NCI-H1105 treated with DMSO at 0.1 percent for 48 hours (cell line): ENCODE measurements at regions not wholly inside any gene's neighbourhood (a gene's known extent, or its start where the extent isn't known, plus 50 kb on each side); places are given as distances from the start of the nearest gene placed in this dataset.
"Not testable (repeated sequence)": the region's sequence is repeated elsewhere in the genome, so short reads cannot be mapped to it uniquely, and the experiment has no call there.

Source experiments
- DNase-seq: peaks from one replicate; lab custom pipeline; 2025; lab: John Stamatoyannopoulos, UW

DNA sequence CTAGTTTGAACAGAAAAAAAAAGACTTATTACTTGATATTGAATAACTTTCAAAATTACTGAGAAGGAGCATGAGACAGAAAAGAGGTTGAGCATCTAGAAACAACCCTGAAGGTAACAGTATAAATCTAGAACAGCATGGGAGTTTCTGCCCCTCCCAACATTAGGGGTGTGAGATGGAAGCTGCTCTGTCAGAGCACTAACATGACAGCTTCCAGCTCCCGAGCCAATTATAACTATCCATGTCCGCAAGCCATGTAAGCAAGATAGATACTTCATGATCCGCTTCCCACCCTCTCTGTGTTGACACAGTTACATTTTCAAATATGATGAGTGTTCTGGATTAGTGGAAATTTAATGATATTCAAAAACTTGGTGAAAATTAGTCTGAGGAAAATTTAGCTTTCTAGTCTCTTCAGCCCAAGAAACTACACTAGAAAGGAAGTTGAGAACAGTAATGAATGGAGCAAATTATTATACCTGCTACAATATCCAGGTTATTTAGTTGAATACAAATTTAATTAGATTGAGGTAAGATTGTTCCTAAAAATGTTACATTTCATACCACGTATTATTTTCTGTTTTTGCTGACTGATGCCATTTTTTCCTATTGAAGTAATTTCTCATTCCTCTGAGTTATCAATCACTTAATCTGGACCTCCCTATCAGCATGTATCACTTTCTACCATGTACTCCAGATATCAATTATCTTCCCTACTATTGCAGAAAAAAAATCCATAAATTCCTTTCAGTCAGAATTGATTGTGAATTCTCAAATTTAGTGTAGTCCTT, 129.3 kb upstream of the SLIT2 start:
- no peak for DNase-seq

DNA sequence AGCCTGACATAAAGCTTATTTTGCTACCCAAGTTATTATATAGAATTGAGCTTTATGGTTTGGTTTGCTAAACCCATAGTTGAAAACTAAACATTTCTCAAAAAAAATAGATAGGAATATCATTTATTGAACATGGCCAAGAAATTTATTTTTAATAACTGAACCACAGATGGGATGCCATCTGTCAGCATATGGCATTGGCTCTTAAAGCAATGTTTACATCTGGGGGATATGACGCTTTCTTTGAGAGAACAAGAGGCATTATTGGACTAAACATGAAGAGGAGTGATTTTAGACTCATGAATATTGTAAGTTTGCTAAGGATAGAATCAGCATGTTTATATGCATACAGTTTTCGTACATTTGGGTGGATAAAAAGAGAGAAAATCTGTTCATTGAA, 132.6 kb upstream of the SLIT2 start:
- no peak for DNase-seq

GRCh38 chr4:20109391-20109790, 142.3 kb upstream of the SLIT2 start:
- no peak for DNase-seq

GRCh38 chr4:20106921-20107320, 144.8 kb upstream of the SLIT2 start:
- DNase-seq: no peak

GRCh38 chr4:20101831-20102230, 149.9 kb upstream of the SLIT2 start:
- no peak for DNase-seq

- DNase-seq: no peak
Observed at GRCh38 chr4:20096911-20097310, 154.8 kb upstream of the SLIT2 start.

DNA sequence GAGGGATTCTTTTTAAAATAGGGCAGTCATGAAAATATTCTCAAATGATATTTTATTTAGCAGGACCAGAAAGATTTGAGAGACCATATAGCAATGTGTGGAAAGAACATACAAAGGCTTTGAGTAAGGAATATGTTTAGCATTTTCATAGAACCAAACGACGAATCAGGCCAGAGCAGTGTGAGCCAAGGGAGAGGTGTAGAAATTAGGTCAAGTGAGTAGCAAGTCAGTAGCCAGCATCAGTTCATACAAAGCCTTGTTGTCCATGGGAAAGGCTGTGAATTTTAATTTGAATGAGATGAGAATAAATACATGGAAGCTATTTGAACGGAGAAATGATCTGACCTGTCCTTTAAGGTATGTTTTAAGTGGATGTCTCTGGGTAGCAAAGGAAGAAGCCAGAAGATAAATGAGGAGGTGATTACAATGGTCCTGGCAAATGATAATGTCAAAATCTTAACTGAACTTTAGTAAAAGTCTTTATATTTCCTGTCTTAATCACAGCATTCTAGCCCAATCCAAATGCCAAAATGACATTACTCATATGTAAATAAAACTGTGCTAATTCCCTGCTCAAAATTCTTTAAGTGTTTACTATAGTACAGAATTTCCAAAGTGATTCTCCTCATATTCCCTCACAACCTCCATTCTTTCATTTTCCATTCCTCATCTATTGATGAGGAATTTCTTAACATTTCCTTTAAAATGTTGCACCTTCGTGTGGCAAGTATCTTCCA, 155.7 kb upstream of the SLIT2 start:
- DNase-seq: no peak

DNA sequence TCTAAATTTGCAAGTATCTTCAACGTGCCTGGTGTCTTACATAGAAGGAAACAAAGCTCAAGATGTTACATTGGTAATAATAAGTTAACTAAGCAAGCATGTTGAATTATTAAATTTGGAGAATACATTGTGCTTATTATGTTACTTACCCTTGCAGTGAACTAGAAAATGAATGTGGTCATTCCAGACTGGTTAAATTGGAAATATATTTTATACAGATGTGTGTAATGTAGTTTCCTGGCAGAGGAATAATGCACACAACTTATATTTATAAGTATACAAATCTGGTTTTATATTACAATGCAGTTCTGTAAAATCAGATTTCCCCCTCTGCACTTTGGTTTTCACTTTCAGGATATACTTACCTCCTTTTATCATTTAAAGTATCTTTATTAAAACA, 159.9 kb upstream of the SLIT2 start:
- no peak for DNase-seq

GRCh38 chr4:20087522-20087911, 164.2 kb upstream of the SLIT2 start:
- DNase-seq: no peak

GRCh38 chr4:20086799-20087521, 164.7 kb upstream of the SLIT2 start:
- DNase-seq: no peak

DNA sequence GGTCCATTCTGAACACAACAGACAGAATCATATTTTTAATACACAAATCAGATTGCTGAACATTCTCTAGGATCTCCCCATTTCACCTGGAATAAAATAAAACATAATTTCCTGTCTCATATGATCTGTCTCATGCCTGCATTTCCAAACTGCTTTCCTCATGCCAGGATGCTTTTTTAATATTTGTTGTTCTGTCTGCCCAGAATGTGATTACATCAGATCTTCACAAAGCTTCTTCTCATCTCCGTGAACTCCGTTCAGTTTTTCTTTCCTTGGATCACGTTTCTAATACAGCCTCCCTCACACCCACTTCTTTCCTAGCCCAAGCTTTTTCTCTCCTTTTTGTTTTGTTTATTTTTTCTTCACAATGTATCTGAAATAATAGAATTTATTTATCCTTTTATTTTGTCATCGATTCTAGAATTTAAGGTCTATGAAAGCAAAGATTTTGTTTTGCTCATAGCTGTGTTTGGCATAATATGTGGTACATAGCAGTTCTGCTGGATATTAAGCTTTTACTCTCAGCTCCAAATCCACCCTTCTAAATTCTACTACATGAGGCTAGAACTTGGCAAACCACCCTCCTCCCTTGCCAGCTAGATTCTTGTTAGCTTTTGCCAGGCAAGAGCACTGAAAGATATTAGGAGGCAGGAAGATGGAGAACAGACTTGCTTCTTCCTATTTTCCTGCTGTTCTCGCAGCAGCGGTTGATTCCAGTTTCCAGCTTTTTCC, 165.5 kb upstream of the SLIT2 start:
- no peak for DNase-seq

DNA sequence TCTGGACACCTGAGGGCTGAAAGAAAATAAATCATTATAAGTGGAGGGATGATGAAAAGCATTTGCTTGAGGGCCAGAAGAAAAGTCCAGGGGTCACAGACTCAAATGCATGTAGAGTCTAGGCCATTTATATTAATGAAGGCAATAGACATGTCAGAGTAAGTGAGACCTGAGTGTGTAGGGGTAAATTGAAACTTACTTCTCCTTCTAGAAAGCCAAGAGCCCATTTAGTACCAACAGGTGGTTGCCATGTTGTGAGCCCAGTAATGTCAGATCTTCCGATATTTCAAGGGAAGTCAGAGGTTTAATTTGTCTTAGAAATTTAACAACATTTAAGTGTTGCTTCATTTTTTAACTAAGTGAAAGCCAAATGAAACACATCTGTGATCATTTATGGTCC, 166.1 kb upstream of the SLIT2 start:
- DNase-seq: no peak

GRCh38 chr4:20085156-20085555, 166.5 kb upstream of the SLIT2 start:
- DNase-seq: no peak

- DNase-seq: no peak
Observed at GRCh38 chr4:20084488-20084887, 167.2 kb upstream of the SLIT2 start.

- no peak for DNase-seq
Observed at GRCh38 chr4:20078644-20079043, 173.1 kb upstream of the SLIT2 start.

GRCh38 chr4:20075248-20075871, 176.3 kb upstream of the SLIT2 start:
- no peak for DNase-seq

DNA sequence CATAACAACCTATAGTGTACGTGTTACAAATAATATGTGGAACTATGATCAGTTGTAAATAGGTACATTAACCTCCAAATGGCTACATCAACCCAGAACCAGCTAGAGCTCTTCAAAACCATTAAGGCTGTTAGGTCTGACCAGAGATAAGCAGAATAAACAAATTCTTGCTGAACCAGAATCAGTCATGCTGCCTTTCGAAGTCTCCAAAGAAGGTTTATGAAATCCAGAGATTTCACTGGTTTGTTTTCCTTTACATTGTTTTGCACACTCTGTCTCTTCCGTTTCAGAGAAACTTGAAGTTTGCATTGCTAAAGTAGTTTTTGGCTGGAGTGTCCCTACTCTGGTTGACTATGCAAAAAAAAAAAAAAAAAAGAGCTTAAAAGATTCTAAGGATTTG, 177.3 kb upstream of the SLIT2 start:
- DNase-seq: no peak

- no peak for DNase-seq
Observed at GRCh38 chr4:20065952-20066351, 185.8 kb upstream of the SLIT2 start.

DNA sequence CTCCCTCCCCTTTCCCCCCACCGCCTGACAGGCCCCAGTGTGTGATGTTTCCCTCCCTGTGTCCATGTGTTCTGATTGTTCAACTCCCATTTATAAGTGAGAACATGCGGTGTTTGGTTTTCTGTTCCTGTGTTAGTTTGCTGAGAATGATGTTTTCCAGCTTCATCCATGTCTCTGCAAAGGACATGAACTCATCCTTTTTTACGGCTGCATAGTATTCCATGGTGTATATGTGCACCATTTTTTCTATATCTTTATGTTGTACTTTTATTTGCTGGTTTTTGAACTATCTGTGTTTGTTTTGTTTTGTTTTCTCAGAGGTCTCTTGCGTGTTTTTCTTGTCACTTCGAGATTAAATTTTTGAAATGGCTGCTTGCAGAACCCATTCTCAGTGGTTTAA, 188.8 kb upstream of the SLIT2 start:
- not testable (repeated sequence) for DNase-seq

DNA sequence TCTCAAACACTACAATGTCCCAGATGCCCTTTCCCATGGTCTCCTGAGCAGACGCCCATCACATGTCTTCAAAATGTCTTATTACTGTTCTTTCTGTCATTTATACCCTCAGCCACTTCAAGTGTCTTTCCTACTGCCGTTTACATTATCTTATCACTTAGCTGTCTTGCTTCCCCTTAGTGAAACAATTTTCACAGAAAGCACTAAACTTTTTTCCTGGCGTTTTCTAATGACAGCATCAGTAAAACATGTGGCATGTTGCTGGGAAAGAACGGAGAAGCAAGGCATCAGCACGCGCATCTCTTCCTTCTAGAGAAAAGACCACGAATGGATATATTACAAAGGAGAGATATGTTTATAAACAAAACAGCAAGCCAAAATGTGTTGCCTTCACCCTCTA, 189.7 kb upstream of the SLIT2 start:
- no peak for DNase-seq

DNA sequence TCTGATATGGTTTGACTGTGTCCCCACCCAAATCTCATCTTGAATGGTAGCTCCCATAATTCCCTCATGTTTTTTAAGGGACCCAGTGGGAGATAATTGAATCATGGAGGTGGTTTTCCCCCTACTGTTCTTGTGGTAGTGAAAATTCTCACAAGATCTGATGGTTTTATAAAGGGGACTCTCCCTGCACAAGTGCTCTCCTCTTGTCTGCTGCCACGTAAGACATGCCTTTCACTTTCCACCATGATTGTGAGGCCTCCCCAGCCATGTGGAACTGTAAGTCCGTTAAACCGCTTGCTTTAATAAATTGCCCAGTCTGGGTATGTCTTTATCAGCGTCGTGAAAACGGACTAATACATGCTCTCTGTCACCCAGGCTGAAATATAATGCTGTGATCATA, 200.9 kb upstream of the SLIT2 start:
- no peak for DNase-seq

GRCh38 chr4:20049889-20050288, 201.8 kb upstream of the SLIT2 start:
- DNase-seq: no peak
